Keratinocyte (primary cell): ENCODE measurements at regions not wholly inside any gene's neighbourhood (a gene's known extent, or its start where the extent isn't known, plus 50 kb on each side); places are given as distances from the start of the nearest gene placed in this dataset.

ENCODE experiments used
- CTCF ChIP-seq, 3 experiments: IDR thresholded peaks in 1 of 3; conservative IDR thresholded peaks in 1 of 3; optimal IDR thresholded peaks in 1 of 3; 2 replicates in 2 of 3; 3 replicates in 1 of 3; pipeline versions ENCODE3 to v1.5.1; 2011; ENCODE audit warnings: low read length in 3 of 3, mild to moderate bottlenecking in 3 of 3, moderate library complexity in 2 of 3, control low read depth in 1 of 3, inconsistent platforms in 1 of 3; ENCODE audit not compliant: insufficient read depth in 2 of 3; ENCODE audit errors: extremely low read depth in 1 of 3
- EZH2 ChIP-seq: IDR thresholded peaks from one replicate; pipeline ENCODE4 v1.6.1; 2012; ENCODE audit warnings: inconsistent platforms, mild to moderate bottlenecking, low read length, moderate library complexity

GRCh38 chr6:95815389-95816056 lies 200.3 kb upstream of the FUT9 start:
- no peak for TF ChIP-seq CTCF (optimal IDR thresholded peaks at IDR 0.05 in 1 of 3, IDR thresholded peaks at IDR 0.05 in 1 of 3, conservative IDR thresholded peaks at IDR 0.05 in 1 of 3; ENCODE audit: extremely low read depth in 1 of 3, insufficient read depth in 2 of 3, low read length in 3 of 3)
- TF ChIP-seq EZH2 = no peak
